Panc1 (cell line): ENCODE measurements at regions not wholly inside any gene's neighbourhood (a gene's known extent, or its start where the extent isn't known, plus 50 kb on each side); places are given as distances from the start of the nearest gene placed in this dataset.

Source experiments
- CTCF ChIP-seq: fragments of 450-650 bp; IDR thresholded peaks from 2 replicates; pipeline ENCODE4 v1.5.1; 2017; ENCODE audit warnings: mild to moderate bottlenecking
- SIN3A ChIP-seq: IDR thresholded peaks from 2 replicates; pipeline ENCODE4 v1.6.1; 2012; ENCODE audit warnings: low read depth, mild to moderate bottlenecking, low read length, moderate library complexity, borderline replicate concordance; ENCODE audit not compliant: insufficient read depth

- no peak for TF ChIP-seq CTCF
- TF ChIP-seq SIN3A: no peak
Observed at GRCh38 chr3:83317605-83318004, 1556.2 kb upstream of the GBE1 start.
